HG03354 (cell line): ENCODE measurements at regions not wholly inside any gene's neighbourhood (a gene's known extent, or its start where the extent isn't known, plus 50 kb on each side); places are given as distances from the start of the nearest gene placed in this dataset.
"Not testable (repeated sequence)": the region's sequence is repeated elsewhere in the genome, so short reads cannot be mapped to it uniquely, and the experiment has no call there.

Source experiments
- ATAC-seq: cut with Tn5 transposase; IDR thresholded peaks from one replicate; pipeline ENCODE4 v1.9.1; 2021; ENCODE audit warnings: mild to moderate bottlenecking; ENCODE audit not compliant: unreplicated experiment, poor library complexity, severe bottlenecking

GRCh38 chr3:106349191-106349881 lies 480.5 kb upstream of the CBLB start:
- no peak for ATAC-seq

DNA sequence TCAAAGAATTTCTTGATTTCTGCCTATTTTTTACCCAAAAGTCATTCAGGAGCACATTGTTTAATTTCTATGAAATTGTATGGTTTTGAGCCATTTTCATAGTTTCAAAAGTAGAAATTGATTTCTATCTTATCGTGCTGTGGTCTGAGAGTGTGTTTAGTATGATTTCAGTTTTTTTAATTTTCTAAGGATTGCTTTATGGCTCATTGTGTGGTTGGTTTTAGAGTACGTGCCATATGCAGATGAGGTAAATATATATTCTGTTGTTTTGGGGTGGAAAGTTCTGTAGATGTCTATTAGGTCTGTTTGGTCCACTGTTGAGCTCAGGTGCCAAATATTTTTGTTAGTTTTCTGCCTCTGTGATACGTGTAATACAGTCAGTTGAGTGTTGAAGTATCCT lies 487.1 kb upstream of the CBLB start:
- no peak for ATAC-seq

DNA sequence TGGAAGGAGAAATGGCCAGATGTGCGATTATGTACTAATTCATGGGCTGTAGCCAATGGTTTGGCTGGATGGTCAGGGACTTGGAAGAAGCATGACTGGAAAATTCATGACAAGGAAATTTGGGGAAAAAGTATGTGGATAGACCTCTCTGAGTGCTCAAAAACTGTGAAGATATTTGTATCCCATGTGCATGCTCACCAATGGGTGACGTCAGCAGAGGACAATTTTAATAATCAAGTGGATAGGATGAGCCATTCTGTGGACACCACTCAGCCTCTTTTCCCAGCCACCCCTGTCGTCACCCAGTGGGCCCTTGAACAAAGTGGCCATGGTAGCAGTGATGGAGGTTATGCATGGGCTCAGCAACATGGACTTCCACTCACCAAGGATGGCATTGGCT lies 490.9 kb upstream of the CBLB start:
- no peak for ATAC-seq

DNA sequence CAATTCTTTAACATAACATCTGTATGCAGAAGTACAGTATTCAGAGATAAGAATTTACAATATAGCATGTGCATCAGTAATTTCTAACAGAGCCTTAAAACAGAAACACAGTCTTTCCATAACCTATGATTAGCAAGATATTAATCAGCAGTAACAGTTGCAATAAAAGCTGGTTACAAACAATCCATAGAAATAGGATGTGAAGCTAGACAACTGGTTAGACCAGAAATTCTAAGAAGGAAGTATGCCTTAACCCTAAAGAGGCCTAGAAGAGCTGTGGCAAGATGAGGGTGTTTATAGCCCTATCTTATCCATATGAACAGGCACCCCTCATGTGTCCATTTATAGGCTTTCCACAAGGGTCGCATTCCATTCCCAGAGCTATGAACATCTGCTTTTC lies 492.1 kb upstream of the CBLB start:
- not testable (repeated sequence) for ATAC-seq

DNA sequence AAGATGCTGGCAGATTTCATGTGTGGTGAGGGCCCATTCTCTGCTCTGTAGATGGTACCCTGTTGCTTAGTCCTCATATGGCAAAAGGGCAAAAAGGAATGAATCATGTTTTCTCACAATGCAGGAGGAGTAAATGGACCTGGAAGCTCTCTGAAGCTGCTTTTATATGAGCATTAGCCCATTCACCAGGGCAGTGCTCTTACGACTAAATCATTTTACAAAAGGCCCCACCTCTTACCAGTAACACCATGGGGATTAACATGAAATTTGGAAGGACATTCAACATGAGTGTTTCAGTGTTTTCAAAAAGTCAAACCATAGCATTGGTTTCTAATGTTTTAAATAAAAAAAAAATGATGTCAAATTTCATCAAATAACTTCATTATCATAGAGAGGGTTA lies 495.7 kb upstream of the CBLB start:
- ATAC-seq: no peak

DNA sequence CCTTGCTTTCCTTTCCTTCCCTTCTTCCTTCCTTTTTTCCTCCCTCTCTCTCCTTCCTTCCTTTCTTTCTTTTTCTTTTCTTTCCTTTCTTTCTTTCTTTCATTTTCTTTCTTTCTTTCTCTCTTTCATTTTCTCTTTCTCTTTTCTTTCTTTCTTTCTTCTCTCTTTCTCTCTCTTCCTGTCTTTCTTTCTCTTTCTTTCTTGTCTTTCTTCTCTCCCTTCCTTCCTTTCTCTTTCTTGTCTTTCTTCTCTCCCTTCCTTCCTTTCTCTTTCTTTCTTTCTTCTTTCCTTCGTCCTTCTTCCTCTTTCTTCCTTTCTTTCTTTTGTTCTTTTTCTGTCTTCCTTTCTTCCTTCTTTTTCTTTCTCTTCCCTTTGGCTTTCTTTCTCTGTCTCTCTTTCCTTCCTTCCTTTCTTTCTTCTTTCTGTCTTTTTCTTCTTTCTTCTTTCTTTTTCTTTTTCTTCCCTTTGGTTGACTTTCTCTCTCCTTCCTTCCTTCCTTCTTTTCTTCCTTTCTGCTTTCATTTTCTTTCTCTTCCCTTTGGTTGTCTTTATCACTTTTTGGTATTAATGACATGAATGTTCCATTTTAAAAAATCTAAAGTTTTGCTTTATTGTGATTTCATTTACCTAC lies 496.4 kb upstream of the CBLB start:
- no peak for ATAC-seq

DNA sequence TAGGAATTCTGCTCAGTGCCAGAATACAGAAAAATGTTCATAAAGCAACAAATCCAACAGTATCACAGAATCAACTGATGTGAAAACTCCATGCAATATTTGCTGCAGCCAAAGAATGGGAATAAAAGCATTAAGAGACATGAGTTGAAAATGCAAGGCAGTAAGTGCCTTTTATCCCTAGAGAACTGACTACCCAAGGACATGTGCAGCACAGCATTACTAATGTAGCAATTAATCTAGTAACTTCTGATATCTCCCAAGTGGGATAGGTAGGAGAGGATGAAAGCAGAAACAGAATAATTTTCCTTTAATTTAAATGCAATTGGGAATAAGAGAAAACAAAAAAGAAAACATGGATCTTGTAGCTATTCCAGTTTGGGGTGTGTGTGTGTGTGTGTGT lies 497.5 kb upstream of the CBLB start:
- ATAC-seq: no peak

DNA sequence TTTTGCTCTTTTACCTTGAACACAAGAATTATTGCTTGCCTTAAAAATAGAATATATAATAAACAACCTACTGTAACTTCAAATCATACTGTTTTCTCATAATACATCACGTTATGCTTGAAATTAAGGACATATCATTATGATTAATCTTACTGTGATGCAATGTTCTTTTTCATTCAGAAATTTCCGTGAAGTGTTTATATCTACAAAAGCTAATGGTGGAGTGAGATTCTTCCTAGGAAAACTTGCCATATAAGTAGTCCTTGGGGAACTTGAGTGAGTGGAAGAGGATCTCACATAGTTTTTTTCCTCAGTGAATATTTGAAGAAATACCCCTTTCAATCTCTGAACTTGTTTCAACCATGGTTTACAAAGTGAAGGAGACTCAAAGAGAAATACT lies 498.7 kb upstream of the CBLB start:
- no peak for ATAC-seq

DNA sequence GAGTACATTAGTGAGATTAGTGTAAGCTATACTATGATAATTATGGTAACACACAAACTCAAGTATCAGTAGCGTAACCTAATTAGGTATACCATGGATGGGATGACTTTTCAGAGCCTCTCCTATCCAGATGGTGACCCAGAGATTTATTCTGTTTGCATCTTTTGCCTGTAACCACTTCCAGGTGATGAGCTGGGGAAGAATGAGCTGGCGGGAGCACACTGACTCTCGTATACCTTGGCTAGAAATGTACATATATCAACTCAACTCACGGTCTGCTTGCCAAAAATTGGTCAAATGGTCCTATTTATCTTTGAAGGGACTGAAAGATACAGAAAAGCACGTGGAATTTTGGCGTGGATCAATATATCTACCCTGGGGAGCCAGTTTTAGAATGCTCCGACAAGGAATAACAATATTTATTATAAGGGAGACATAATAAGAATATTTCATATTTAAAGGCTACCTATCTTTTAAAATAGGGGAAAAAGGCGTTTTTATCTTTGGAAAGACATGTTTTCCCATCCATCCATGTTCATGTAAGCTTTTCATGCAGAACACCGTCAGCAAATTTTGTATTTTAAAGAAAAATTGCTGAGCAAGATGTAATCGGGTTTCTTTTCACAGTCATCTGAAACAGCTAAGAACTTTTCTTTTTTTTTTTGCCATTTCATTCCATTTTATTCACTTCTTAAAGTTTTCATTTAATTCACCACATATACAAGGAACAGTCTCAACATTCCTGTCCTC lies 502.6 kb upstream of the CBLB start:
- no peak for ATAC-seq

DNA sequence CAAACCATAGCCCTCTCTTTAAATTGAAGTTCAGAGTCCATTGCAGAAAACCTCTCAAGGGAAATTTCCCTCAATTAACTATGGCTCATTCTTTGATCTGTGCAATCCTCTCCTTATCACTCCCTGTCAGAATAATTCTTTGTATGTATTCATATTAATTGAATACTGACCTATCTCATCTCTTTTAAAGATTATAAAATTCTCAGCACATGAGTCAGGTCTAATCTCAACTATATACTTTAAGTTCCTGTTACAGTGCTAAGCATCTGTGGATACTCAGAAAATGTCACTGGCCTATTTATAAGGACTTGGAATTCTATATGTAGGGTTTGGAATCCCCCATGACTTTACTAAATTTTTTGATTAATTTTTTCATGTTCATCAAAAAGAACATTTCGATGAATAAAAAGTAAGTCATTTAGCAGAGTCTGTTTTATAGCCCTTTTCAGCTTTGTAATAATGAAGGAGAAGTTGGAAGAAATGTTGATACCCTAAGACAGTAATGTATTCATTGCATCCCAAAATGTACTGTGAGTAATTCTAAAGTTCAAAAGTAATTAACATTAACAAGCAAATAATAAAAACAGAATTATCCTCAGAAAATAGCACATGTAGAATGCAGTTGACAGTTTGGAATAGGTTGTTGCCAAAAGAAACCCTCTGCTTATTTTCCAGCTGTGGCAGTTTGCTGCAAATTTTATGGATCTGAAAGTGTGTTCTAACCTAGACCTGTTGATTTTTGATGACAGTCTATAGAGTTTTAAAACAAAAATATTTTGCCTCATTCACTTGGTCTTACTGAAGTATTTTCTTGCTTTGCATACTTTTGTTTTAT lies 503.4 kb upstream of the CBLB start:
- ATAC-seq: no peak

GRCh38 chr3:106372806-106373190 lies 504.0 kb upstream of the CBLB start:
- no peak for ATAC-seq

DNA sequence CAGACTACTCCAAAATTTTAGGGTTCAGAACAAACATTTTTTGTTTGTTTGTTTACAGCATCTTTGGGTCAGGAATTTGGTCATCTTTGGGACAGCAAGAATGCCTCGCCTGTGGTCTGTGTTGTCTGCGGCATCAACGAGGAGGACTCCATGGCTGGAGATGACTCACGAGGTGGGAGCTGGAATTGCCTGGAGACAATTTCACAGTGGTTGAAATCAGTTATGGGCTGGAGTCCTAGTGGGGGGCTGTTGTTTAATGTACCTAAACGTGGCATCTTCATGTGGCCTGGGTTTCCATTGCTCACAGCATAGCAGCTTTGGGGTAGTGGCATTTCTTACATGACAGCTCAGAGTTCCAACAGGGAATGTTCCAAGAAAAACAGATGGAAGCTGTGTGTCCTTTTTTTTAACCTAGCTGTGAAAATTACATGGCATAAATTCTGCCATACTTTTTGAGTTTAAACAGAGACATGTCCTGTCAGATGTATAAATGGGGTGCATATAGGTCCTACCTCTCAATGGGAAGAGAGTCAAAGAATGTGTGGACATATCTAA lies 507.3 kb upstream of the CBLB start:
- no peak for ATAC-seq

DNA sequence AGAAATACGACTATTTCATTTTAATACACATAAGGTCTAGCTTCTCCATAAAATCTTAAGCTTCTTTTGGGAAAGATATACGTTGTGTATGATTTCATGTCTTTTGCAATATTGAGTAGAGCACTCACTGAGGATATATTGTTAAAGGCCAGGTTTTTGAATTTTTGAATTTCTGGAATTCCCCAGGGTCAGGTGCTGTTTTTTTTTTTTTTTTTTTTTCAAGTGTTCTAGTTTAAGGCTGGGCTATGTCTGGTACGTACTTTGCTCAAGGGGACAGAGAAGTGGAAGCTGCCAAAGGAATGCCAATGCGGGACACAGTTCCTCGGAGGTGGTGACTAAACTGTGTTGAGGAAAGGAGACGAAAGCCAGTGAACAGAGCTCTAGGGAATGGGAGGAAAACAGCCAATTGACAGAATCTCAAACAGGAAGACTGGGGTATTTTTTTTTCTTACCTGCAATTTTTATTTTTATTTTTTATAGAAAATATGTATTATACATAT lies 510.5 kb upstream of the CBLB start:
- no peak for ATAC-seq

- no peak for ATAC-seq
Measured at GRCh38 chr3:106380232-106380631, 511.4 kb upstream of the CBLB start.

- ATAC-seq: no peak
Measured at GRCh38 chr3:106381286-106381938, 512.6 kb upstream of the CBLB start.

GRCh38 chr3:106381939-106382335 lies 513.1 kb upstream of the CBLB start:
- no peak for ATAC-seq

DNA sequence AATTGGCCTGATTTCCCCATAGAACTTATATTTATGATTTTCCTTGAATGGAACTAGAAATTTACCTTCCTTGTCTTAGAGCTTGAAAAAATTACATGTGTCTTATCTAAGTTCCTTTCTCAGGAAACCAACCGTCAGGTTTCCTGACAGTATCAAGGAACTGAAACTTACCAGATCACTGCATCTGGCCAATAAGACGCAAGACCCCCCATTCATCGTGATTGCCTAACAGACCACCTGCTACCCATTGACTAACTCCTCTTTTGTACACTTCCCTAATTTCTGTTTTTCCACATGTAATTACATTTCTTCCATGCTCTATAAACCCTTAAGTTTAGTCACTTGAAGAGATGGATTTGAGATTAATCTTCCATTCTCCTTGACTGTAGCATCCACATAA lies 517.2 kb upstream of the CBLB start:
- no peak for ATAC-seq

GRCh38 chr3:106392915-106393314 lies 524.1 kb upstream of the CBLB start:
- ATAC-seq: no peak

GRCh38 chr3:106397006-106397405 lies 528.2 kb upstream of the CBLB start:
- no peak for ATAC-seq
